GM12864 (cell line): ENCODE measurements at regions not wholly inside any gene's neighbourhood (a gene's known extent, or its start where the extent isn't known, plus 50 kb on each side); places are given as distances from the start of the nearest gene placed in this dataset.

Experiments
- DNase-seq: peaks from one replicate; pipeline ENCODE4 v3.0.0-alpha.2; 2011; ENCODE audit warnings: low read depth
- H3K4me3 ChIP-seq: 2 replicates; pipeline ENCODE4 v1.5.1; 2011; ENCODE audit warnings: mild to moderate bottlenecking, low read depth, low read length, control low read depth
- CTCF ChIP-seq: IDR thresholded peaks from 2 replicates; pipeline ENCODE4 v1.5.1; 2011; ENCODE audit warnings: low read depth, mild to moderate bottlenecking, moderate library complexity, low read length, control low read depth, inconsistent platforms; ENCODE audit errors: missing control alignments

DNA sequence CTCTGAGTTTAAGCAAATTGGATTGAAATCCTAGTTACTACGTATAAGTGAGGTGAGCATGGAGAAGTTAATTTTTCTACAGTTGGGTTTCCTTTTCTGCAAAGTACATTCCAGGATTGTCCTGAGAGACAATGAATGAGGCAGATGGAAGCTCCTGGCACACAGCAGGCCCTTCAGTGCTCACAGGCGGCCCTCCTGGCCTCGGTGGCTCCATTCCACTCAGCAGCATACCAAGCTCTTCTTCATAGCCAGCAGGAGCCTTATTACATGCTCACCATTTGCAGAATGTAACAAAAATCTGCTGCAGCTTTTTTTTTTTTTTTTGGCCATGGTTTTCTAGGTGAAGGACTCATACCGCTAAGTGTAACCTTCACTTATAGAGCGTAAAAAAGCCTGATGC lies 113.2 kb upstream of the FAM9B start:
- no peak overlapping the region for H3K4me3 ChIP-seq

GRCh38 chrX:9147726-9148125 lies 113.8 kb upstream of the FAM9B start:
- no peak for DNase-seq
- no peak for TF ChIP-seq CTCF
- H3K4me3 ChIP-seq = no peak overlapping the region

More for the DNA sequence above, 113.2 kb upstream of the FAM9B start:
- DNase-seq = no peak
- TF ChIP-seq CTCF = no peak

DNA sequence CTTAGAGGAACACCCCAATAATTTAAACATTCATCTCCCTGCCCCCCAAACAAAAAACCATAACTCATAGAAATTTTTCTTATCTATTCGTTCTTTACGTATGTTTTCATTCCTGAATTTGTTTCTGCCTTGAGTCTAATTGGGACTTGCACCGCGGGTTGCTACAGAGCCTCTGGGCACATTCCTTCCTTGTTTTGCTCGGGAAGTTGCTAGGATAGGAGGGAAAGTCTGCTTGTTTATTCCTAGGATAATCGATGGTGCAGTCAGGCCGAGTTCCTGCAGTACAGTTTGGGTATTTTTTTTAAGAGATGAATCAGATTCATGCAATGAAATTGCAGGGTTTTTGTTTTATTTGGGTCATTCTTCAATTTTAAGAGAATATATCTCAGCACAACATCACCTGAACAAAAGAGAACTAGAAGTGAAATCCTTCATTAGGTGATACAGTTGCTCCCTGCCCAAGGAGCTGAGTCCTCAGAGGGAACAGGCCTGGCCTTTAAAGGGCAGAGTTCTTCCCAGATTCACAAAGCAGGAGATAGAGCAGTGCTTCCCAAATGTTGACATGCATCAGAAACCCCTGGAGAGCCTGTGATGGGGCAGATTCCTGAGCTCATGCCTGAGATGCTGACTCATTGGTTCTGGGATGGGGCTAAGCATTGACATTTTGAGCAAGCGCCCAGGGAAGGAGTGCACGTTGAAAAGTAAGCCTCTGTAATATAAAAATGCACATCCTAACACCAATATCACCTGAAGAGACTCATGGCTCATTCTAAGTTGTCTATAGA lies 114.9 kb upstream of the FAM9B start:
- TF ChIP-seq CTCF = no peak
- H3K4me3 ChIP-seq = no peak overlapping the region
- DNase-seq = no peak

- no peak overlapping the region for H3K4me3 ChIP-seq
- TF ChIP-seq CTCF = no peak
- DNase-seq = no peak
Measured at GRCh38 chrX:9149501-9150245, 115.7 kb upstream of the FAM9B start.

GRCh38 chrX:9151772-9152307 lies 117.9 kb upstream of the FAM9B start:
- DNase-seq = no peak
- no peak for TF ChIP-seq CTCF
- no peak overlapping the region for H3K4me3 ChIP-seq

GRCh38 chrX:9153300-9153699 lies 119.4 kb upstream of the FAM9B start:
- H3K4me3 ChIP-seq = no peak overlapping the region
- no peak for DNase-seq
- TF ChIP-seq CTCF = no peak
